Effector memory CD8-positive, alpha-beta T cell (primary cell): ENCODE measurements at regions not wholly inside any gene's neighbourhood (a gene's known extent, or its start where the extent isn't known, plus 50 kb on each side); places are given as distances from the start of the nearest gene placed in this dataset.

Experiments
- ATAC-seq: fragments of 150-1000 bp; cut with Tn5 transposase; replicated peaks from 2 replicates; pipeline ENCODE4 v1.10.0; 2021; ENCODE audit warnings: mild to moderate bottlenecking, moderate library complexity
- DNase-seq, 3 experiments: peaks; one replicate each; pipeline ENCODE4 v3.0.0; 2021
- H3K27ac Mint-ChIP-seq, 2 donors: one replicate each; pipeline ENCODE4 v1.8.0; 2022; ENCODE audit warnings: mild to moderate bottlenecking in 2 of 2, mixed read lengths in 2 of 2, moderate library complexity in 2 of 2
- H3K27me3 Mint-ChIP-seq, 2 donors: one replicate each; pipeline ENCODE4 v1.8.0; 2022; ENCODE audit warnings: mixed read lengths in 2 of 2
- H3K36me3 Mint-ChIP-seq: one replicate; pipeline ENCODE4 v1.8.0; 2022; ENCODE audit warnings: mild to moderate bottlenecking, moderate library complexity, mixed read lengths; ENCODE audit not compliant: insufficient read depth
- H3K4me1 Mint-ChIP-seq, 2 donors: one replicate each; pipeline ENCODE4 v1.8.0; 2022; ENCODE audit warnings: low read depth in 2 of 2, mixed read lengths in 2 of 2
- H3K4me3 Mint-ChIP-seq, 2 donors: one replicate each; pipeline ENCODE4 v1.8.0; 2022; ENCODE audit warnings: mild to moderate bottlenecking in 2 of 2, mixed read lengths in 2 of 2, moderate library complexity in 2 of 2
- H3K9me3 Mint-ChIP-seq, 2 donors: one replicate each; pipeline ENCODE4 v1.8.0; 2022; ENCODE audit warnings: mixed read lengths in 2 of 2

- Mint-ChIP-seq H3K36me3 (no peaks in the 10 kb centered on the region), H3K4me3 (no peak overlapping the region), H3K27ac (no peak overlapping the region), H3K4me1 (no peaks in the 10 kb centered on the region), H3K9me3 (no peaks in the 10 kb centered on the region), H3K27me3 (peaks cover 7 to 30% of the 10 kb centered on the region in 2 donors)
- DNase-seq (no peak), ATAC-seq (no peak)
These were observed 260.8 kb downstream of the SKAP2 start for GRCh38 chr7:26603631-26604030.

DNA sequence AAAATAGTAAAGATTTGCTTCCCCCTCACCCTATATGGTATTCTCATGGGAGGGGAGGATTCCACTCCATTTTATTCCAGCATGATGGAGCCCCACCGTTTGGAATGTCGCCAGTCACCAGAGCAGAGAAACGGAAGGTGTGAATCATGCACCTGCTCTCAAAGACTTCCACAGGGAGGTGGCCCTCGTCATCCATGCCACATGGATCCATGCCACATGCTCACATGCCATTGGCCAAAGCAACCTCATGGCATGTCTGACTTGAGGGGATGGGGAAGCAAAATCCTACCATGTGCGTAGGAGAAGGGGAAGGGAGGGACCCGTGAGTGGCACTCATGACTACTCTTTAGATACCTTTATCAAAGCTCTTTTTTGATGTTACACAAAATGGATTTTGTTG is 256.0 kb downstream of the SKAP2 start:
- Mint-ChIP-seq H3K27me3 (peaks cover 17 to 53% of the 10 kb centered on the region in 2 donors), H3K4me1 (no peaks in the 10 kb centered on the region), H3K9me3 (no peaks in the 10 kb centered on the region), H3K27ac (no peak overlapping the region), H3K4me3 (no peak overlapping the region), H3K36me3 (no peaks in the 10 kb centered on the region)
- DNase-seq = no peak
- no peak for ATAC-seq

DNA sequence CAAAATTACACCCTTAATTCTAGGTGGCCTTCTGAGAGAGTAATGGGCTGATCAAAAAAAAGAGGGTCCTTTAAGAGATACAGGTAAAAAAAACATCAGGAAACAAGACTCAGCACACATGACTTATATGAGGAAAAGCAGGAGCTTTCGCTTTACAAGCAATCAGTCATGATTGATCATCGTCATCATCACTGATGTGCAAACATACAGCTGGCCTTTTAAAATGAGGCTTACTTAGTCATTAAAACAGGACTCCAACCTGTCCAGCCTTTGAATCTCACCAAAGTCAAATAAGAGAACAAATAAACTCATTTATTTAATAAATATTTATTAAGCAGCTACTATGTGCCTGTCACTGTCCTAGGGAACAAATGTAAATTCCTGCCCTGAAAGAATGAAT is 255.3 kb downstream of the SKAP2 start:
- ATAC-seq = no peak
- DNase-seq = no peak
- Mint-ChIP-seq H3K27ac (no peak overlapping the region), H3K27me3 (peaks cover 23 to 52% of the 10 kb centered on the region in 2 donors), H3K4me1 (no peaks in the 10 kb centered on the region), H3K4me3 (no peak overlapping the region), H3K9me3 (no peaks in the 10 kb centered on the region), H3K36me3 (no peaks in the 10 kb centered on the region)

GRCh38 chr7:26609532-26609931 is 254.9 kb downstream of the SKAP2 start:
- Mint-ChIP-seq H3K27me3 (peaks cover 24 to 52% of the 10 kb centered on the region in 2 donors), H3K36me3 (no peaks in the 10 kb centered on the region), H3K27ac (no peak overlapping the region), H3K4me1 (no peaks in the 10 kb centered on the region), H3K9me3 (no peaks in the 10 kb centered on the region), H3K4me3 (no peak overlapping the region)
- DNase-seq (no peak), ATAC-seq (no peak)

DNA sequence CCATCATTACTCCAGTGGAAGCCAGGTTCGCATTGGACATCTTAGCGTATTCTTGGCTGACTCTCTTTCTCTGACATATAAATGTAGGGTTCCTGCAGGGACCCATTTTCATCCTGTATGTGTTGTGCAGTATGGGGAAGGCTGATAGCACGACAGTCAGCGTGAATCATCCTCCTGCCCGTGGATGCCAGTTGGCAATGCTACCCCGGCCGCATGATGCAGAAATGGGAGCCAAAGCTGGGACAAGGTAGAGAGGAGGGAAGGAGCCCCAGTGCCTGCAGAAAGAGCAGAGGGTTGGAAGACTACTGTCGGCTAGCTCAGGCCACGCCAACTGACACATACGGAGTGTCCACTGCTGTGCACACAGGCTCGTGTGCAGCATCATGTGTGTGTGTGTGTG is 251.6 kb downstream of the SKAP2 start:
- DNase-seq = no peak
- Mint-ChIP-seq H3K27ac (no peak overlapping the region), H3K4me3 (no peak overlapping the region), H3K4me1 (no peaks in the 10 kb centered on the region), H3K36me3 (no peaks in the 10 kb centered on the region), H3K9me3 (no peaks in the 10 kb centered on the region), H3K27me3 (peaks cover 29 to 42% of the 10 kb centered on the region in 2 donors)
- no peak for ATAC-seq

DNA sequence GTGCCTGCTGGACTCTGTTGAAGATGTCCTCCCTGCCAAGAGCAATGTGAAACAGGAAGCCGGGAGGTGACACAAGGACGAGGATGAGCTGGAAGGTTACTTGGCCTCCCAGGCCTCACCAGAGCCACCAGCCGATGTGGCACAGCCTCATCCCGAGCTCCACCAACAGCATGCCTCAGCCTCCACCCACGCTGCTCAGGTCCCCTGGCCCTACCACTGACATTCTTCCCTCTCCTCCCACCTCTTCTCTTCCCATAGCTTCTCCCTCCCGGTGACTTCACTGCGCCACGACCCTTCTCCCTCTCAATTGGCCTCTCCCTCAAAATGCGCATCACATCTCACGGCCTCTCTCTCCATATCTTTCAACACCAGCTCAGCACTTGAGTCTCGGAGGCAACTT is 249.9 kb downstream of the SKAP2 start:
- H3K27ac Mint-ChIP-seq = no peak overlapping the region

DNA sequence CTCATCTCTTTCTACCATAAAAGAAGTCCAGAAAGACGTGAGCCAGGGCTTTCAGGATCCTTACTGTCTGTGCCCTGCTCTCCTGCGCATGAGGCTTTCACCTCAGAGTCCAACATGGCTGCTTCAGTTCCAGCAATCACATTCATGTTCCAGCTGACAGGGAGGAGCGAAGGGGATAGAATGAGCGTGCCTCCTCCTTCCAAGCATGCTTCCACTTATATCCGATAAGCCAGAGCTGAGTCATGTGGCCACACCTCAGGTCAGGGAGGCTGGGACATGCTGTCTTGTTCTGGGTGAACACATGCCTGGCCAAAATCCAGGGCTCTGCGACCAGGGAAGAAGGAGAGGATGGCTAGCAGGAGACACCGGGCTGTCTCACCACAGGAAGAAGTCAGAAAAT is 248.2 kb downstream of the SKAP2 start:
- no peaks in the 10 kb centered on the region for H3K9me3 Mint-ChIP-seq
- no peak overlapping the region for H3K27ac Mint-ChIP-seq
- H3K27me3 Mint-ChIP-seq = peaks cover 29 to 42% of the 10 kb centered on the region in 2 donors
- no peak for ATAC-seq
- no peaks in the 10 kb centered on the region for H3K36me3 Mint-ChIP-seq
- H3K4me1 Mint-ChIP-seq = no peaks in the 10 kb centered on the region
- H3K4me3 Mint-ChIP-seq = no peak overlapping the region
- DNase-seq = no peak

More for the DNA sequence above, 249.9 kb downstream of the SKAP2 start:
- Mint-ChIP-seq H3K4me1 (no peaks in the 10 kb centered on the region), H3K36me3 (no peaks in the 10 kb centered on the region), H3K4me3 (no peak overlapping the region), H3K9me3 (no peaks in the 10 kb centered on the region), H3K27me3 (peaks cover 29 to 34% of the 10 kb centered on the region in 2 donors)
- no peak for ATAC-seq
- DNase-seq = no peak

DNA sequence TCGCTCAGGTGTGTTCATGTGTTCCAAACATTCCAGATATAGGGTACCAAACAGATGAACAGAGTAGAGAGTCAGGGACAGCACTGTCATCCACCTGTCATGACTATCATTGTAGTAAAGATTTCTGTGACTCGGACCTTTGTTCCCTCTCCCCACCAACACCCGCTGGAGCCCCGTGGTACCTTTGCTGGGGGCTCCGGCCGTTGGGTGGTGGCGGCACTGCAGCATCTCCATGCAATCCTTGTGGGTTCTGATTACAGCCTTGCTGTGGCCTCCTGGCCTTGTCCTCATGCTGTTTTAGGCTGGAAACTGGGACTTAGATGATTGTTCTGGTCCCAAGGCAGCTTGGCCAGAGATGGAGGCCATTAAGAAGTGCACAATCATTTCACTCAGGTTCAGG is 247.3 kb downstream of the SKAP2 start:
- H3K36me3 Mint-ChIP-seq = no peaks in the 10 kb centered on the region
- no peaks in the 10 kb centered on the region for H3K4me1 Mint-ChIP-seq
- H3K27me3 Mint-ChIP-seq = peaks cover 22 to 36% of the 10 kb centered on the region in 2 donors
- H3K9me3 Mint-ChIP-seq = no peaks in the 10 kb centered on the region
- DNase-seq (no peak), ATAC-seq (no peak)
- no peak overlapping the region for H3K4me3 Mint-ChIP-seq
- no peak overlapping the region for H3K27ac Mint-ChIP-seq
